OCI-LY7 (cell line): ENCODE measurements at regions not wholly inside any gene's neighbourhood (a gene's known extent, or its start where the extent isn't known, plus 50 kb on each side); places are given as distances from the start of the nearest gene placed in this dataset.

Experiments used
- CTCF ChIP-seq: fragments of 200-600 bp; sonication (generic); conservative IDR thresholded peaks from 2 replicates; pipeline ENCODE4 v1.5.1; 2014; ENCODE audit warnings: mild to moderate bottlenecking, antibody characterized with exemption, low read length, moderate library complexity, mixed read lengths
- EZH2phosphoT487 ChIP-seq: fragments of 200-600 bp; sonication (generic); IDR thresholded peaks from 2 replicates; pipeline ENCODE4 v1.6.1; 2018; ENCODE audit warnings: low read depth, borderline replicate concordance, mild to moderate bottlenecking, mixed run types, antibody characterized with exemption, low read length, moderate library complexity, mixed read lengths

DNA sequence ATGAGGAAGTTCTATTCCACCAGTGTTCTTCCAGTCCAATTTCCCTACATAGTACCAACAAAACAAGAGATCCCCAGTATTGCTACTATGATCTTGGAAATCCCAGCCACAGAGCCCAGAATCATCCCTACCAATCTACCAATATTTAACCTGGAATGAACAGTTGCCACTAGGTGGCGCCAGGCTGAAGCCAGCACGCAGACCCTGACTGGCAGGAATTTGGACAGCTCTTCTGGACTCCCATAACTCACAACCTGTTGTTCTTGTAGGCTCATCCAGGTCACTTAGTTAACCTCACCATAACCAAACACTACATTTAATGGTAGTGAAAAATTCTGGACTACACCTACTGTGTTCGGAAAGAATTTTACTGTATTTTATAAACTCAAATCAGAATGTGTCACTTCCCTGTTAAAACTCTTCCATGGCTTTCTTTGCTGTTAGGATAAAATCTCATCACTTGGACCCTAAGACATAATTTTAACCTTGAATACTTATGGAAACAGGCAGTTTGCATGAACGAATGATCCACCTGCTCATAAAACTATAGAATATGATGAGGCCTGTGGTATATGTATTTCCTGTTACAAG is 59.8 kb upstream of the SLC38A11 start:
- TF ChIP-seq CTCF, result peak; percentile 98
- TF ChIP-seq EZH2phosphoT487, result no peak
